ENCODE measurements at regions not wholly inside any gene's neighbourhood (a gene's known extent, or its start where the extent isn't known, plus 50 kb on each side); places are given as distances from the start of the nearest gene placed in this dataset.

GRCh38 chr9:93824386-93825294, 130.5 kb downstream of the BARX1 start:
- TF ChIP-seq EED (IDR thresholded peaks at IDR 0.05; ENCODE audit: low read depth): no peak
- TF ChIP-seq CTCF (IDR thresholded peaks at IDR 0.05 in 2 of 3, conservative IDR thresholded peaks at IDR 0.05 in 1 of 3; ENCODE audit: control insufficient read depth in 2 of 3, extremely low read depth in 1 of 3, insufficient read depth in 1 of 3, low read depth in 3 of 3, low read length in 3 of 3): no peak
- no peak for TF ChIP-seq RAD21 (IDR thresholded peaks at IDR 0.05; ENCODE audit: insufficient read depth, low read depth, low read length)
- no peak for TF ChIP-seq TAF1 (IDR thresholded peaks at IDR 0.05; ENCODE audit: borderline replicate concordance, low read depth, low read length)
- no peak for TF ChIP-seq POLR2A (IDR thresholded peaks at IDR 0.05; ENCODE audit: low read depth, low read length)
- no peak for TF ChIP-seq RFX5 (IDR thresholded peaks at IDR 0.05; ENCODE audit: low read depth, low read length)
- no peak for TF ChIP-seq SMC3 (IDR thresholded peaks at IDR 0.05; ENCODE audit: borderline replicate concordance, low read length)
- no peak for TF ChIP-seq CHD2 (IDR thresholded peaks at IDR 0.05; ENCODE audit: borderline replicate concordance, low read depth, low read length)
- no peak for TF ChIP-seq RCOR1 (conservative IDR thresholded peaks at IDR 0.05; ENCODE audit: low read depth, low read length)
